ENCODE measurements at regions not wholly inside any gene's neighbourhood (a gene's known extent, or its start where the extent isn't known, plus 50 kb on each side); places are given as distances from the start of the nearest gene placed in this dataset.

GRCh38 chr16:6066652-6067051 is 969.1 kb upstream of the EEF2KMT start:
- DNase-seq (no peak), ATAC-seq (no peak)
- no peak overlapping the region for H3K27ac ChIP-seq (ENCODE audit: low read length)
- intact Hi-C loops (cut with micrococcal nuclease), result no loop called here
- H3K4me2 ChIP-seq (ENCODE audit: low read length), result no peak overlapping the region
- no peak overlapping the region for H3K9ac ChIP-seq (ENCODE audit: low read length)
- H3K4me1 ChIP-seq (ENCODE audit: insufficient read depth, low read length), result no peaks in the 10 kb centered on the region
- ChIA-PET POLR2A (ENCODE audit: unreplicated experiment) (no interaction called here), CTCF (no interaction called here)
- H3F3A ChIP-seq (ENCODE audit: low read length, unreplicated experiment), result no peaks in the 10 kb centered on the region
- H3K79me2 ChIP-seq (ENCODE audit: low read length), result no peaks in the 10 kb centered on the region
- H3K36me3 ChIP-seq (ENCODE audit: low read depth, low read length), result no peaks in the 10 kb centered on the region
- H3K9me2 ChIP-seq (replicated peaks; ENCODE audit: low read length), result no peaks in the 10 kb centered on the region
- H3K4me3 ChIP-seq (ENCODE audit: low read length), result no peak overlapping the region
- TF ChIP-seq EZH2 (IDR thresholded peaks at IDR 0.05; ENCODE audit: low read length, unreplicated experiment), result no peak
- TF ChIP-seq, protein P1, sequence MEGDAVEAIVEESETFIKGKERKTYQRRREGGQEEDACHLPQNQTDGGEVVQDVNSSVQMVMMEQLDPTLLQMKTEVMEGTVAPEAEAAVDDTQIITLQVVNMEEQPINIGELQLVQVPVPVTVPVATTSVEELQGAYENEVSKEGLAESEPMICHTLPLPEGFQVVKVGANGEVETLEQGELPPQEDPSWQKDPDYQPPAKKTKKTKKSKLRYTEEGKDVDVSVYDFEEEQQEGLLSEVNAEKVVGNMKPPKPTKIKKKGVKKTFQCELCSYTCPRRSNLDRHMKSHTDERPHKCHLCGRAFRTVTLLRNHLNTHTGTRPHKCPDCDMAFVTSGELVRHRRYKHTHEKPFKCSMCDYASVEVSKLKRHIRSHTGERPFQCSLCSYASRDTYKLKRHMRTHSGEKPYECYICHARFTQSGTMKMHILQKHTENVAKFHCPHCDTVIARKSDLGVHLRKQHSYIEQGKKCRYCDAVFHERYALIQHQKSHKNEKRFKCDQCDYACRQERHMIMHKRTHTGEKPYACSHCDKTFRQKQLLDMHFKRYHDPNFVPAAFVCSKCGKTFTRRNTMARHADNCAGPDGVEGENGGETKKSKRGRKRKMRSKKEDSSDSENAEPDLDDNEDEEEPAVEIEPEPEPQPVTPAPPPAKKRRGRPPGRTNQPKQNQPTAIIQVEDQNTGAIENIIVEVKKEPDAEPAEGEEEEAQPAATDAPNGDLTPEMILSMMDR (conservative IDR thresholded peaks at IDR 0.05; ENCODE audit: low read depth, low read length), result no peak
- no peak for TF ChIP-seq EZH2phosphoT487 (IDR thresholded peaks at IDR 0.05; ENCODE audit: borderline replicate concordance, low read length)
- H4K20me1 ChIP-seq (ENCODE audit: low read length), result no peaks in the 10 kb centered on the region
- no peak overlapping the region for H2AFZ ChIP-seq (ENCODE audit: low read length)
- BruUV-seq (replicated peaks), result no TSS peak
- no peaks in the 10 kb centered on the region for H3K9me3 ChIP-seq (ENCODE audit: low read length)
- no peaks in the 10 kb centered on the region for H3K27me3 ChIP-seq (ENCODE audit: low read length)

- ChIA-PET CTCF (no interaction called here), POLR2A (ENCODE audit: unreplicated experiment) (no interaction called here)
- no peaks in the 10 kb centered on the region for H3K79me2 ChIP-seq (ENCODE audit: low read length)
- H3K9me2 ChIP-seq (replicated peaks; ENCODE audit: low read length), result no peaks in the 10 kb centered on the region
- DNase-seq, result no peak
- no TSS peak for BruUV-seq (replicated peaks)
- no peaks in the 10 kb centered on the region for H4K20me1 ChIP-seq (ENCODE audit: low read length)
- H3K4me1 ChIP-seq (ENCODE audit: insufficient read depth, low read length), result no peaks in the 10 kb centered on the region
- intact Hi-C loops (cut with micrococcal nuclease), result no loop called here
- no peak overlapping the region for H3K4me3 ChIP-seq (ENCODE audit: low read length)
- H3K27me3 ChIP-seq (ENCODE audit: low read length), result no peaks in the 10 kb centered on the region
- H3K27ac ChIP-seq (ENCODE audit: low read length), result no peak overlapping the region
- no peaks in the 10 kb centered on the region for H3K9me3 ChIP-seq (ENCODE audit: low read length)
- no peaks in the 10 kb centered on the region for H3K36me3 ChIP-seq (ENCODE audit: low read depth, low read length)
- H3K4me2 ChIP-seq (ENCODE audit: low read length), result no peak overlapping the region
- no peak for ATAC-seq
- TF ChIP-seq, protein P1 (conservative IDR thresholded peaks at IDR 0.05; ENCODE audit: low read depth, low read length), result no peak
- TF ChIP-seq EZH2 (IDR thresholded peaks at IDR 0.05; ENCODE audit: low read length, unreplicated experiment), result no peak
- no peak overlapping the region for H3K9ac ChIP-seq (ENCODE audit: low read length)
- no peaks in the 10 kb centered on the region for H3F3A ChIP-seq (ENCODE audit: low read length, unreplicated experiment)
- no peak overlapping the region for H2AFZ ChIP-seq (ENCODE audit: low read length)
These were observed 965.9 kb upstream of the EEF2KMT start for GRCh38 chr16:6063526-6063925.

- no peaks in the 10 kb centered on the region for H3F3A ChIP-seq (ENCODE audit: low read length, unreplicated experiment)
- ChIA-PET POLR2A (ENCODE audit: unreplicated experiment) (no interaction called here), CTCF (no interaction called here)
- no peak for DNase-seq
- intact Hi-C loops (cut with micrococcal nuclease), result no loop called here
- H3K79me2 ChIP-seq (ENCODE audit: low read length), result no peaks in the 10 kb centered on the region
- H3K36me3 ChIP-seq (ENCODE audit: low read depth, low read length), result no peaks in the 10 kb centered on the region
- H3K9me2 ChIP-seq (replicated peaks; ENCODE audit: low read length), result no peaks in the 10 kb centered on the region
- no TSS peak for BruUV-seq (replicated peaks)
- no peaks in the 10 kb centered on the region for H4K20me1 ChIP-seq (ENCODE audit: low read length)
- no peak overlapping the region for H3K4me2 ChIP-seq (ENCODE audit: low read length)
- no peak for TF ChIP-seq EZH2phosphoT487 (IDR thresholded peaks at IDR 0.05; ENCODE audit: borderline replicate concordance, low read length)
- TF ChIP-seq, protein P1 (conservative IDR thresholded peaks at IDR 0.05; ENCODE audit: low read depth, low read length), result no peak
- TF ChIP-seq EZH2 (IDR thresholded peaks at IDR 0.05; ENCODE audit: low read length, unreplicated experiment), result no peak
- no peak for ATAC-seq
- H3K4me1 ChIP-seq (ENCODE audit: insufficient read depth, low read length), result no peaks in the 10 kb centered on the region
- H3K27ac ChIP-seq (ENCODE audit: low read length), result no peak overlapping the region
- H3K9ac ChIP-seq (ENCODE audit: low read length), result no peak overlapping the region
- H2AFZ ChIP-seq (ENCODE audit: low read length), result no peak overlapping the region
- H3K9me3 ChIP-seq (ENCODE audit: low read length), result no peaks in the 10 kb centered on the region
- H3K27me3 ChIP-seq (ENCODE audit: low read length), result no peaks in the 10 kb centered on the region
- H3K4me3 ChIP-seq (ENCODE audit: low read length), result no peak overlapping the region
These were observed 962.1 kb upstream of the EEF2KMT start for GRCh38 chr16:6059671-6060070.
